Heart right ventricle (tissue), 16 donors: ENCODE measurements at regions not wholly inside any gene's neighbourhood (a gene's known extent, or its start where the extent isn't known, plus 50 kb on each side); places are given as distances from the start of the nearest gene placed in this dataset.

Experiments used
- ATAC-seq, 8 donors: fragments of 200-7000 bp; cut with Tn5 transposase; one replicate each; pipeline ENCODE4 v1.9.1; 2020; ENCODE audit warnings: mild to moderate bottlenecking in 8 of 8, moderate library complexity in 8 of 8, moderate number of reproducible peaks in 1 of 8
- DNase-seq, 2 donors: peaks; one replicate each; pipeline ENCODE4 v3.0.0-alpha.2; 2020
- H3K27ac ChIP-seq, 10 donors: fragments of 200-600 bp; sonication (generic) in 2 of 10; one replicate each; pipeline versions ENCODE4 v1.5.0 to v1.8.0; 2020 to 2022; ENCODE audit warnings: mild to moderate bottlenecking in 3 of 10
- H3K27me3 ChIP-seq, 7 donors: fragments of 200-600 bp; one replicate each; pipeline ENCODE4 v1.8.0; 2021 to 2022; ENCODE audit warnings: mild to moderate bottlenecking in 2 of 7
- H3K36me3 ChIP-seq, 9 donors: fragments of 200-600 bp; sonication (generic) in 1 of 9; one replicate each; pipeline versions ENCODE4 v1.5.0 to v1.8.0; 2020 to 2022; ENCODE audit warnings: mild to moderate bottlenecking in 2 of 9
- H3K4me1 ChIP-seq, 9 donors: fragments of 200-600 bp; sonication (generic) in 1 of 9; one replicate each; pipeline versions ENCODE4 v1.5.0 to v1.8.0; 2020 to 2022; ENCODE audit warnings: mild to moderate bottlenecking in 4 of 9
- H3K4me3 ChIP-seq, 10 donors: fragments of 200-600 bp; sonication (generic) in 2 of 10; one replicate each; pipeline versions ENCODE4 v1.5.0 to v1.8.0; 2020 to 2022; ENCODE audit warnings: mild to moderate bottlenecking in 7 of 10, moderate library complexity in 2 of 10
- H3K9me3 ChIP-seq, 11 donors: fragments of 200-600 bp in 10 of 11; sonication (generic) in 2 of 11; one replicate each; pipeline versions ENCODE4 v1.5.0 to v1.8.0; 2013 to 2022; ENCODE audit warnings: mild to moderate bottlenecking in 2 of 11, control low read depth in 1 of 11, moderate library complexity in 1 of 11
- CTCF ChIP-seq, 9 donors: fragments of 200-600 bp; sonication (generic) in 2 of 9; IDR thresholded peaks; one replicate each; pipeline versions ENCODE4 v1.5.0 to v1.8.0; 2021 to 2022; ENCODE audit warnings: antibody characterized with exemption in 9 of 9, mild to moderate bottlenecking in 5 of 9, moderate library complexity in 1 of 9
- WGBS, 2 donors: extraction: QIAGEN DNeasy Blood & Tissue Kit; methylation state at CpG; one replicate each; pipeline ENCODE4 v1.1.7; 2013; ENCODE audit warnings: inconsistent platforms in 1 of 2; 5-methylcytosine and 5-hydroxymethylcytosine counted together
- intact Hi-C, 10 donors: fragments of 100-400 bp; cut with DNase I; formaldehyde crosslinking; loops; one replicate each; pipeline versions ENCODE4 v1.11.1 to v1.14.2; 2022
- donor health status: Arrhythmogenic right ventricular cardiomyopathy.
- donor health status: ischemic (EF 13 %, LVEDD 7.1; RV severe dilation, severe dysfunction).
- donor health status: healthy with polysubstance abuse.
- donor health status: DM: no; HTN: yes; CAD: no.
- donor health status: DM: no; HTN: no; CAD: no.
- donor health status: ischemic (EF 25% LVEDD 6.9; RV normal size, moderate dysfunction).
- donor health status: ischemic (EF 25% LVEDD 5.7; RV mildly dilated, moderate dysfunction).
- donor health status: healthy.
- donor health status: DM: yes; HTN: yes; CAD: no.
- donor health status: Ischemic cardiomyopathy.
- donor health status: ischemic (EF 35%, LVEDD 5.7; RV mildly dilated, moderate dysfunction).
- donor health status: nonischemic (EF 11% LVEDD 7.7; RV severe dilation, severe dysfunction).
- donor health status: DM: yes; HTN: yes; CAD: no.
- donor health status: PGD.
- donor health status: ischemic (EF 29% LVEDD 5.4; RV normal size, mild dysfunction).
- donor health status: nonischemic (EF 23%, LVEDD 6.1; RV moderate dilation, normal function).

DNA sequence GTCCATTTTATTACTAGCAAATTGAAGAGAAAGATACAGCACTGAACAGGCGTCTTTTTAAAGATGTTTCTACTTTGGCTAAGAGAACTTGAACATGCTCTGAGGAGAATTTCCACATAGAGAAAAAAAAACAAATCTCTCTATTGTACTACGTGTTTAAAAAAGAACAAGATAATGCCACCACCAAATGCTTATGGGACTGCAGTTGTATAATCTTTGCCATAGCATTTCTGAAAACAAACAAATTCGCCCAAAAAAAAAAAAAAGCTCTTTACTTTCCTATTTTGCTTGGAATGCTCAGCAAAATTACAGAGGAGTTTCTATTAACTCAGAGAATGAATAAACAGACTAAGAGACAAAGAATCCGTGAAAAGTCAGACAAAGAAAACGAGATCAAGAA lies 114.2 kb downstream of the CNTN3 start:
- Histone ChIP-seq H3K4me1 (no peaks in the 10 kb centered on the region), H3K36me3 (no peaks in the 10 kb centered on the region), H3K9me3 (no peaks in the 10 kb centered on the region), H3K27ac (no peak overlapping the region), H3K27me3 (no peaks in the 10 kb centered on the region), H3K4me3 (no peak overlapping the region)
- intact Hi-C loops = no loop called here
- DNase-seq (no peak), ATAC-seq (no peak)
- no peak for TF ChIP-seq CTCF (IDR thresholded peaks at IDR 0.05)
- 54 to 67% methylated on average over 5 of the region's 5 CpGs for WGBS, 2 donors

GRCh38 chr3:74491874-74492273 lies 122.6 kb downstream of the CNTN3 start:
- H3K27me3 ChIP-seq = no peaks in the 10 kb centered on the region
- H3K4me3 ChIP-seq = no peak overlapping the region
- H3K36me3 ChIP-seq = no peaks in the 10 kb centered on the region
- ATAC-seq (no peak), DNase-seq (no peak)
- H3K9me3 ChIP-seq = no peaks in the 10 kb centered on the region
- no peak overlapping the region for H3K27ac ChIP-seq
- no peaks in the 10 kb centered on the region for H3K4me1 ChIP-seq
- intact Hi-C loops = no loop called here
- TF ChIP-seq CTCF (IDR thresholded peaks at IDR 0.05) = no peak
- WGBS, 2 donors = 54 to 70% methylated on average over 1 of the region's 1 CpG

DNA sequence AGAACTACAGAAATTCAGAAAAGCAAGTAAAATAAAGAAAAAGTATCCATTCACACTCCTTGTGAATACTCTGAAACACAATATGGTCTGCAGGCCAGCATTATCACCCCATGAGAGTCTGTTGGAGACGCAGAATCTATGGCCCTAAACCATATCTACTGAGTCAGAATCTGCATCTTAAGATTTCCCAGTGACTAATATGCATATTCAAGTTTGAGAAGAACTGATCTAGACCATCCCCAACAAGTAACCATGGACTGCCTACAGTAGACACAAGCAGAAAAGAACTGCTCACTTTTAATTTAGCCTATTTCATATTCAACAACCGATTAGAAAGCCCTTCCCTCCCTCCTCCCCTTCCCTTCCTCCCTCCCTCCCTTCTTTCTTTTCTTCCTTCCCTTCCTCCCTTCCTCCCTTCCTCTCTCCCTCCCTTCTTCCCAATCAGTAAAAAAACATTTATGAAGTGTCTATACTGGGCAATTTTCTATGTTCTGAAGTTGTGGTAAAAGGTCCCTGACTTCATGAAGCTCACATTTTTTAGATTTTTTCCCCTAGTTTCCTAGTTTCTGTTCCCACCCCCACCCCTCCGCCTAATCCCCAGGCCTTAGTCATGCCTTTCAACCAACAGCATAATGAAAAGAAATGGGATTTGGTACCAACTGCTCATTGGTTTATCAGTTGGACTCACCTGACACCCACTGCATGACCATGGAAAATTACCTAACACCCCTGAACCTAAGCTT lies 125.2 kb downstream of the CNTN3 start:
- no peak for DNase-seq
- ATAC-seq = no peak
- WGBS, 2 donors = 39 to 54% methylated on average over 3 of the region's 3 CpGs

GRCh38 chr3:74479915-74480314 lies 134.5 kb downstream of the CNTN3 start:
- no peak for DNase-seq

More for the DNA sequence above, 125.2 kb downstream of the CNTN3 start:
- TF ChIP-seq CTCF (IDR thresholded peaks at IDR 0.05) = no peak
- Histone ChIP-seq H3K4me1 (no peaks in the 10 kb centered on the region), H3K4me3 (no peak overlapping the region), H3K36me3 (no peaks in the 10 kb centered on the region), H3K27me3 (no peaks in the 10 kb centered on the region), H3K9me3 (peaks cover 0 to under 1% (median 0%) of the 10 kb centered on the region in 11 donors), H3K27ac (no peak overlapping the region)
- intact Hi-C loops = no loop called here

More at GRCh38 chr3:74479915-74480314, 134.5 kb downstream of the CNTN3 start:
- no peaks in the 10 kb centered on the region for H3K4me1 ChIP-seq
- ATAC-seq = no peak
- H3K27me3 ChIP-seq = no peaks in the 10 kb centered on the region
- intact Hi-C loops = no loop called here
- H3K9me3 ChIP-seq = peaks cover 0 to 6% (median 0%) of the 10 kb centered on the region in 11 donors
- no peak for TF ChIP-seq CTCF (IDR thresholded peaks at IDR 0.05)
- H3K36me3 ChIP-seq = no peaks in the 10 kb centered on the region
- no peak overlapping the region for H3K27ac ChIP-seq
- no peak overlapping the region for H3K4me3 ChIP-seq
